KMS-11 (cell line): ENCODE measurements at regions not wholly inside any gene's neighbourhood (a gene's known extent, or its start where the extent isn't known, plus 50 kb on each side); places are given as distances from the start of the nearest gene placed in this dataset.

ENCODE experiments used
- H2AFZ ChIP-seq: fragments of 200-600 bp; sonication (generic); 2 replicates; pipeline ENCODE4 v1.6.1; 2016; ENCODE audit warnings: antibody characterized with exemption, mixed run types, low read depth
- H3K27ac ChIP-seq: fragments of 200-600 bp; sonication (generic); 2 replicates; pipeline ENCODE4 v1.6.1; 2016; ENCODE audit warnings: mild to moderate bottlenecking, mixed run types
- H3K27me3 ChIP-seq: fragments of 200-600 bp; sonication (generic); 2 replicates; pipeline ENCODE4 v1.6.1; 2017; ENCODE audit warnings: mild to moderate bottlenecking, low read depth, mixed run types, moderate library complexity; ENCODE audit not compliant: insufficient read depth
- H3K36me3 ChIP-seq: fragments of 200-600 bp; sonication (generic); 2 replicates; pipeline ENCODE4 v1.6.1; 2017; ENCODE audit warnings: mild to moderate bottlenecking, mixed run types; ENCODE audit not compliant: insufficient read depth
- H3K4me1 ChIP-seq: fragments of 200-600 bp; sonication (generic); 2 replicates; pipeline ENCODE4 v1.6.1; 2016; ENCODE audit warnings: mild to moderate bottlenecking, low read depth, mixed run types; ENCODE audit not compliant: poor library complexity, severe bottlenecking
- H3K4me2 ChIP-seq: fragments of 200-600 bp; sonication (generic); 2 replicates; pipeline ENCODE4 v1.7.0; 2016; ENCODE audit warnings: mild to moderate bottlenecking, mixed run types
- H3K4me3 ChIP-seq: fragments of 200-600 bp; sonication (generic); IDR thresholded peaks from 2 replicates; pipeline ENCODE4 v1.6.1; 2017; ENCODE audit warnings: low read depth, low read length, mixed read lengths; ENCODE audit not compliant: insufficient read depth
- H3K79me2 ChIP-seq: fragments of 200-600 bp; sonication (generic); 2 replicates; pipeline ENCODE4 v1.6.1; 2016; ENCODE audit warnings: low read depth, mixed run types; ENCODE audit not compliant: insufficient read depth
- H3K9ac ChIP-seq: fragments of 200-600 bp; sonication (generic); 2 replicates; pipeline ENCODE4 v1.6.1; 2016; ENCODE audit warnings: mild to moderate bottlenecking, mixed run types
- H4K20me1 ChIP-seq: fragments of 200-600 bp; sonication (generic); 2 replicates; pipeline ENCODE4 v1.6.1; 2016; ENCODE audit warnings: mild to moderate bottlenecking, mixed run types; ENCODE audit not compliant: insufficient read depth
- TF ChIP-seq, protein P1 (sequence below): fragments of 200-600 bp; sonication (generic); conservative IDR thresholded peaks from 2 replicates; pipeline ENCODE4 v1.6.1; 2017; ENCODE audit warnings: low read depth, mild to moderate bottlenecking, antibody characterized with exemption, low read length, moderate library complexity, mixed read lengths

GRCh38 chr6:130604841-130605399 is 222.3 kb upstream of the SMLR1 start:
- Histone ChIP-seq H3K9ac (no peak overlapping the region), H3K27me3 (no peaks in the 10 kb centered on the region), H3K4me1 (no peaks in the 10 kb centered on the region), H3K27ac (no peak overlapping the region), H4K20me1 (no peaks in the 10 kb centered on the region), H3K4me2 (no peak overlapping the region), H3K79me2 (no peaks in the 10 kb centered on the region), H3K36me3 (no peaks in the 10 kb centered on the region), H2AFZ (no peak overlapping the region), H3K4me3 (no peak overlapping the region)
- TF ChIP-seq, protein P1, sequence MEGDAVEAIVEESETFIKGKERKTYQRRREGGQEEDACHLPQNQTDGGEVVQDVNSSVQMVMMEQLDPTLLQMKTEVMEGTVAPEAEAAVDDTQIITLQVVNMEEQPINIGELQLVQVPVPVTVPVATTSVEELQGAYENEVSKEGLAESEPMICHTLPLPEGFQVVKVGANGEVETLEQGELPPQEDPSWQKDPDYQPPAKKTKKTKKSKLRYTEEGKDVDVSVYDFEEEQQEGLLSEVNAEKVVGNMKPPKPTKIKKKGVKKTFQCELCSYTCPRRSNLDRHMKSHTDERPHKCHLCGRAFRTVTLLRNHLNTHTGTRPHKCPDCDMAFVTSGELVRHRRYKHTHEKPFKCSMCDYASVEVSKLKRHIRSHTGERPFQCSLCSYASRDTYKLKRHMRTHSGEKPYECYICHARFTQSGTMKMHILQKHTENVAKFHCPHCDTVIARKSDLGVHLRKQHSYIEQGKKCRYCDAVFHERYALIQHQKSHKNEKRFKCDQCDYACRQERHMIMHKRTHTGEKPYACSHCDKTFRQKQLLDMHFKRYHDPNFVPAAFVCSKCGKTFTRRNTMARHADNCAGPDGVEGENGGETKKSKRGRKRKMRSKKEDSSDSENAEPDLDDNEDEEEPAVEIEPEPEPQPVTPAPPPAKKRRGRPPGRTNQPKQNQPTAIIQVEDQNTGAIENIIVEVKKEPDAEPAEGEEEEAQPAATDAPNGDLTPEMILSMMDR: no peak

DNA sequence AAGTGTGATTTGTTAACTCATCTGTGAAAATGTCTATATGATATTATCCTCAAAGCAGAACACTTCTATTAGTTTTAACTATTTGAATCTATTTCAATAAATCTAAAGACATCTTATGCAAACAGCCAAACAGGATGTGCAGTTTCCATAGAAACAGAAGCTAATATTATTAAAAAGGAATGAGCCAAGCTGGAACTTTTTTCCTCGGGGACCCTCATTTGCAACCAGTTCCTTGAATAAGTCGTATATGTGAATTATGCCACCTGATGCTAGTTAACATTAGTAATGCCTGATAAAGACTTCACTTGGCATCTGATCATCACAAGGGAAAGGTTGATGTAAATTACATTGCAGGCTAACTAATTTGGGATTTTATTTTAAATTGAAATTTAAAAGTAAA is 216.9 kb upstream of the SMLR1 start:
- Histone ChIP-seq H3K4me2 (no peak overlapping the region), H3K4me3 (no peak overlapping the region), H3K36me3 (no peaks in the 10 kb centered on the region), H3K79me2 (no peaks in the 10 kb centered on the region), H4K20me1 (no peaks in the 10 kb centered on the region), H3K9ac (no peak overlapping the region), H3K27ac (no peak overlapping the region), H2AFZ (no peak overlapping the region), H3K27me3 (no peaks in the 10 kb centered on the region), H3K4me1 (no peaks in the 10 kb centered on the region)
- TF ChIP-seq, protein P1: no peak

DNA sequence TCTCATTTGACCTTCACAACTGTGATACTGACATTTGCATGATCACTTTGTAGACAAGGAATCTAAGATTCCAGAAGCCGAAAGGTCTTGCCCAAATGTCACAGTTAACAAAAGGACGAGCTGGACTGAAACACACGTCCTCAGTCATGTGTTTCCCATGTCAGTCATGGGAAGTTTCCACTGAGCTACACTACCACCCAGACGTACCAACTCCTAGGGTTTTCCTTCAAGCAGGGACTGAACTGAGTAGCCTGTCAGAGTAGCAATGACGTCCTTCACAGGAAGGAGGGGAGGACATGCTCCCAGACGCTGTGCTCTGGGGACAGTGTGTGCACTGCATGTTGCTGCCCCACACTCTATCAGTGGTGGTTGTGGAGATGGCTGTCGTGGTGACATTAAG is 215.8 kb upstream of the SMLR1 start:
- Histone ChIP-seq H3K79me2 (no peaks in the 10 kb centered on the region), H3K4me2 (no peak overlapping the region), H3K9ac (no peak overlapping the region), H2AFZ (no peak overlapping the region), H3K27me3 (no peaks in the 10 kb centered on the region), H3K27ac (no peak overlapping the region), H4K20me1 (no peaks in the 10 kb centered on the region), H3K36me3 (no peaks in the 10 kb centered on the region), H3K4me3 (no peak overlapping the region), H3K4me1 (no peaks in the 10 kb centered on the region)
- TF ChIP-seq, protein P1: no peak

- no peak overlapping the region for H3K4me2 ChIP-seq
- H3K79me2 ChIP-seq: no peaks in the 10 kb centered on the region
- H3K9ac ChIP-seq: no peak overlapping the region
- H4K20me1 ChIP-seq: no peaks in the 10 kb centered on the region
- H3K27me3 ChIP-seq: no peaks in the 10 kb centered on the region
- no peaks in the 10 kb centered on the region for H3K36me3 ChIP-seq
- H3K27ac ChIP-seq: no peak overlapping the region
- H3K4me1 ChIP-seq: no peaks in the 10 kb centered on the region
- H2AFZ ChIP-seq: no peak overlapping the region
- H3K4me3 ChIP-seq: no peak overlapping the region
- TF ChIP-seq, protein P1: no peak
Measured at GRCh38 chr6:130613176-130613575, 214.0 kb upstream of the SMLR1 start.
